SU-DHL-6 (cell line): ENCODE measurements at regions not wholly inside any gene's neighbourhood (a gene's known extent, or its start where the extent isn't known, plus 50 kb on each side); places are given as distances from the start of the nearest gene placed in this dataset.
"Not testable (repeated sequence)": the region's sequence is repeated elsewhere in the genome, so short reads cannot be mapped to it uniquely, and the experiment has no call there.

Experiments used
- EZH2phosphoT487 ChIP-seq: fragments of 200-600 bp; sonication (generic), shearing (Covaris generic); conservative IDR thresholded peaks from 2 replicates; pipeline ENCODE4 v1.6.1; 2018; ENCODE audit warnings: mild to moderate bottlenecking, antibody characterized with exemption, low read length, moderate library complexity, mixed read lengths
- TF ChIP-seq, protein P1 (sequence below): fragments of 200-600 bp; sonication (generic); IDR thresholded peaks from one replicate; pipeline ENCODE4 v1.5.1; 2017; ENCODE audit warnings: antibody characterized with exemption, mild to moderate bottlenecking, low read length, moderate library complexity; ENCODE audit not compliant: insufficient read depth, poor library complexity, severe bottlenecking

DNA sequence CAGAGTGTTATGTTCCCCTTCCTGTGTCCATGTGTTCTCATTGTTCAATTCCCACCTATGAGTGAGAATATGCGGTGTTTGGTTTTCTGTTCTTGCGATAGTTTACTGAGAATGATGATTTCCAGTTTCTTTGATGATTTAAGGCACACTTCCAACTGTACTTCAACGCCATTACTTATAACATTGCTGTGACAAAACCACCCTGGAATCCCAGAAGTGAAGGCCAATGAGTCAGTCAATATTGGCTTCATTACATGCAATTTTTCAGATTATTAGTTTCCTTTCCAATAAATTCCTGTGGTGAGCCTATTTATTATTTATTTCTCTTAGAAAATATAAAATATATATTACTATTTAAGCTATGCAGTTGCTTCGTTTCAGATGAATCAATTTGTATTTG lies 153.5 kb upstream of the LRP1B start:
- TF ChIP-seq, protein P1, sequence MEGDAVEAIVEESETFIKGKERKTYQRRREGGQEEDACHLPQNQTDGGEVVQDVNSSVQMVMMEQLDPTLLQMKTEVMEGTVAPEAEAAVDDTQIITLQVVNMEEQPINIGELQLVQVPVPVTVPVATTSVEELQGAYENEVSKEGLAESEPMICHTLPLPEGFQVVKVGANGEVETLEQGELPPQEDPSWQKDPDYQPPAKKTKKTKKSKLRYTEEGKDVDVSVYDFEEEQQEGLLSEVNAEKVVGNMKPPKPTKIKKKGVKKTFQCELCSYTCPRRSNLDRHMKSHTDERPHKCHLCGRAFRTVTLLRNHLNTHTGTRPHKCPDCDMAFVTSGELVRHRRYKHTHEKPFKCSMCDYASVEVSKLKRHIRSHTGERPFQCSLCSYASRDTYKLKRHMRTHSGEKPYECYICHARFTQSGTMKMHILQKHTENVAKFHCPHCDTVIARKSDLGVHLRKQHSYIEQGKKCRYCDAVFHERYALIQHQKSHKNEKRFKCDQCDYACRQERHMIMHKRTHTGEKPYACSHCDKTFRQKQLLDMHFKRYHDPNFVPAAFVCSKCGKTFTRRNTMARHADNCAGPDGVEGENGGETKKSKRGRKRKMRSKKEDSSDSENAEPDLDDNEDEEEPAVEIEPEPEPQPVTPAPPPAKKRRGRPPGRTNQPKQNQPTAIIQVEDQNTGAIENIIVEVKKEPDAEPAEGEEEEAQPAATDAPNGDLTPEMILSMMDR, result not testable (repeated sequence)
- not testable (repeated sequence) for TF ChIP-seq EZH2phosphoT487
